Endodermal cell (in vitro differentiated cells): ENCODE measurements at regions not wholly inside any gene's neighbourhood (a gene's known extent, or its start where the extent isn't known, plus 50 kb on each side); places are given as distances from the start of the nearest gene placed in this dataset.
A peak's percentile ranks its signal among the peaks of the same experiment; 100 is the strongest.

Experiments used
- DNase-seq: peaks from one replicate; pipeline ENCODE4 v3.0.0-alpha.2; 2017
- H3K27ac ChIP-seq: 2 replicates; pipeline ENCODE4 v1.5.1; 2013; ENCODE audit warnings: mild to moderate bottlenecking, low read depth, low read length, moderate library complexity
- H3K27me3 ChIP-seq: 2 replicates; pipeline ENCODE4 v1.6.1; 2013; ENCODE audit warnings: mild to moderate bottlenecking, low read length, moderate library complexity; ENCODE audit not compliant: insufficient read depth, control insufficient read depth, poor library complexity, severe bottlenecking
- H3K36me3 ChIP-seq: 2 replicates; pipeline ENCODE4 v1.7.0; 2013; ENCODE audit warnings: mild to moderate bottlenecking, low read length, moderate library complexity; ENCODE audit not compliant: control insufficient read depth, insufficient read depth
- H3K4me1 ChIP-seq: one replicate; pipeline ENCODE4 v1.7.0; 2013; ENCODE audit warnings: low read length; ENCODE audit not compliant: control insufficient read depth, insufficient read depth
- H3K4me3 ChIP-seq: 2 replicates; pipeline ENCODE4 v1.5.1; 2013; ENCODE audit warnings: mild to moderate bottlenecking, low read length, moderate library complexity
- H3K9ac ChIP-seq: 2 replicates; pipeline ENCODE4 v1.6.1; 2013; ENCODE audit warnings: mild to moderate bottlenecking, low read length, moderate library complexity; ENCODE audit not compliant: poor library complexity, severe bottlenecking; ENCODE audit errors: extremely low read depth
- H3K9me3 ChIP-seq: 2 replicates; pipeline ENCODE4 v1.6.1; 2013; ENCODE audit warnings: mild to moderate bottlenecking, low read length, moderate library complexity; ENCODE audit not compliant: control insufficient read depth
- H3K27ac Mint-ChIP-seq: 2 replicates; pipeline ENCODE4 v1.8.0; 2020; ENCODE audit warnings: mixed read lengths
- H3K27me3 Mint-ChIP-seq: 2 replicates; pipeline ENCODE4 v1.8.0; 2021; ENCODE audit warnings: mild to moderate bottlenecking, mixed read lengths; ENCODE audit not compliant: insufficient read depth
- H3K36me3 Mint-ChIP-seq: 2 replicates; pipeline ENCODE4 v1.8.0; 2020; ENCODE audit warnings: low read depth, mixed read lengths
- H3K4me1 Mint-ChIP-seq: 2 replicates; pipeline ENCODE4 v1.8.0; 2020; ENCODE audit warnings: mixed read lengths
- H3K4me3 Mint-ChIP-seq: 2 replicates; pipeline ENCODE4 v1.8.0; 2020; ENCODE audit warnings: mild to moderate bottlenecking, moderate library complexity, mixed read lengths
- H3K9me3 Mint-ChIP-seq: 2 replicates; pipeline ENCODE4 v1.8.0; 2020; ENCODE audit warnings: mild to moderate bottlenecking, mixed read lengths
- WGBS, 2 experiments: methylation state at CpG; one replicate each; pipeline versions ENCODE4 v1.1.5 to v1.1.7; 2013; ENCODE audit warnings: missing lambda C conversion rate in 2 of 2, mixed read lengths in 1 of 2; ENCODE audit not compliant: insufficient coverage in 1 of 2, insufficient read length in 1 of 2; 5-methylcytosine and 5-hydroxymethylcytosine counted together
- TF ChIP-seq, protein P1 (sequence below): fragments of 200-600 bp; sonication (generic); conservative IDR thresholded peaks from 2 replicates; pipeline ENCODE4 v1.5.0; 2021; ENCODE audit warnings: antibody characterized with exemption, mild to moderate bottlenecking

DNA sequence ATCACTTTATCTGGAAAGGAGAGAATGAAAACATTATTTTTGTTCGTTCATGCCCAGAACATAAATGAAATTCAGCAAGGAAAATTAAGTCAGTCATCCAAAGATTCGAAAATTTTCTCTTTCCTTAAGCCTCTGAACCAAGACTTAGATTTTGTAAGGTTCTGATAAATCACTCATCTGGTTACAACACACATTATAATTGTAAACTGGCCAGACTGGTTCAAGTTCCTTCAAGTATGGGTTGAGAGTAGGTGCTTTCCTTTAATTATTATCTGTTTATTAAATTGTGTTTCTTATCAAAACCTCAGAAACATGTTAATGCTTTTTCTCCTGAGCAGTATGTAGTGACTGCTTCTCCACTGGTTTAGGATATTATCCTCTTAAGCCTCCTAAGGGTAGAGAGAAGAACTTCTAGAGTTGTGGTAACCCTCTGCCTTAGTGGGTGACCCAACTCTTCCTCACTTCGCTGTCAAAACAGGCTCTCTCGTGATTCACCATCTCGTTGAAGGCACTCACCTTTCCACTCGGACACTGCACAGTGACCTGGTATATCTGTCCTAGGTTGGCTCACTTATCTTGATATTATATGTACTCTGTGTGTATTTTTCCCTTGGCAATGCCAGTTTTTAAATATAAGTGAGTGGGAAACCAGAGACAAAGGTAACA lies 325.9 kb downstream of the PAX3 start:
- H3K36me3 ChIP-seq: no peaks in the 10 kb centered on the region
- H3K27me3 Mint-ChIP-seq: peaks cover 6% of the 10 kb centered on the region

DNA sequence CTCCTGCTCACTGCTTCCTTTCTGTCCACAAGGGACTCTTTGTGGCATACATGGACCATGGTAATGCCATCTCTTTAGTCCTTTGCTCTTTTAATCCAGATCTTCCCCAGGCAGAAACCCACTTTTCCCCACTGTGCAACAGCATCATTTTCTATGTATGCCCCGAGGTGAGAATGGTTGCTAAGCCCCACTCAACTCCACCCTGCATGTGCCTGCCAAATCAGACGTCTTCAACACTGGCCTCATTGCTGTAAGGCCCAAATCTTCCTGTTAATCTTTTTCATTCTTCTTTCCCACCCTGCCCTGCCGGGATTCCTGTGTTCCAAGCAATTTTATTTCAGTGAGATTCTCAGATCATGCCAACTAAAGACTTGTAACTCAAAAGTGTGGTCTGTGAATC lies 328.4 kb downstream of the PAX3 start:
- Histone ChIP-seq H3K9ac (no peak overlapping the region), H3K4me3 (no peak overlapping the region), H3K4me1 (peaks cover 4% of the 10 kb centered on the region), H3K36me3 (no peaks in the 10 kb centered on the region), H3K27me3 (peaks cover 14% of the 10 kb centered on the region), H3K9me3 (no peaks in the 10 kb centered on the region), H3K27ac (no peak overlapping the region)
- no peak for DNase-seq
- Mint-ChIP-seq H3K27me3 (peaks cover 6% of the 10 kb centered on the region), H3K4me3 (no peak overlapping the region), H3K27ac (no peak overlapping the region), H3K4me1 (peaks cover 6% of the 10 kb centered on the region), H3K9me3 (no peaks in the 10 kb centered on the region), H3K36me3 (no peaks in the 10 kb centered on the region)
- TF ChIP-seq, protein P1, sequence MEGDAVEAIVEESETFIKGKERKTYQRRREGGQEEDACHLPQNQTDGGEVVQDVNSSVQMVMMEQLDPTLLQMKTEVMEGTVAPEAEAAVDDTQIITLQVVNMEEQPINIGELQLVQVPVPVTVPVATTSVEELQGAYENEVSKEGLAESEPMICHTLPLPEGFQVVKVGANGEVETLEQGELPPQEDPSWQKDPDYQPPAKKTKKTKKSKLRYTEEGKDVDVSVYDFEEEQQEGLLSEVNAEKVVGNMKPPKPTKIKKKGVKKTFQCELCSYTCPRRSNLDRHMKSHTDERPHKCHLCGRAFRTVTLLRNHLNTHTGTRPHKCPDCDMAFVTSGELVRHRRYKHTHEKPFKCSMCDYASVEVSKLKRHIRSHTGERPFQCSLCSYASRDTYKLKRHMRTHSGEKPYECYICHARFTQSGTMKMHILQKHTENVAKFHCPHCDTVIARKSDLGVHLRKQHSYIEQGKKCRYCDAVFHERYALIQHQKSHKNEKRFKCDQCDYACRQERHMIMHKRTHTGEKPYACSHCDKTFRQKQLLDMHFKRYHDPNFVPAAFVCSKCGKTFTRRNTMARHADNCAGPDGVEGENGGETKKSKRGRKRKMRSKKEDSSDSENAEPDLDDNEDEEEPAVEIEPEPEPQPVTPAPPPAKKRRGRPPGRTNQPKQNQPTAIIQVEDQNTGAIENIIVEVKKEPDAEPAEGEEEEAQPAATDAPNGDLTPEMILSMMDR: no peak
- 83 to 91% methylated on average over 3 of the region's 3 CpGs for WGBS, 2 experiments

More for the DNA sequence above, 325.9 kb downstream of the PAX3 start:
- Mint-ChIP-seq H3K36me3 (no peaks in the 10 kb centered on the region), H3K4me1 (peaks cover 4% of the 10 kb centered on the region), H3K27ac (no peak overlapping the region), H3K9me3 (no peaks in the 10 kb centered on the region), H3K4me3 (no peak overlapping the region)
- Histone ChIP-seq H3K9me3 (no peaks in the 10 kb centered on the region), H3K27ac (no peak overlapping the region), H3K27me3 (peaks cover 14% of the 10 kb centered on the region), H3K4me1 (peaks cover 4% of the 10 kb centered on the region), H3K4me3 (no peak overlapping the region), H3K9ac (no peak overlapping the region)
- DNase-seq: no peak
- TF ChIP-seq, protein P1: peak; percentile 35
- WGBS, 2 experiments: 94 to 100% methylated on average over 3 to 6 of the region's 6 CpGs

DNA sequence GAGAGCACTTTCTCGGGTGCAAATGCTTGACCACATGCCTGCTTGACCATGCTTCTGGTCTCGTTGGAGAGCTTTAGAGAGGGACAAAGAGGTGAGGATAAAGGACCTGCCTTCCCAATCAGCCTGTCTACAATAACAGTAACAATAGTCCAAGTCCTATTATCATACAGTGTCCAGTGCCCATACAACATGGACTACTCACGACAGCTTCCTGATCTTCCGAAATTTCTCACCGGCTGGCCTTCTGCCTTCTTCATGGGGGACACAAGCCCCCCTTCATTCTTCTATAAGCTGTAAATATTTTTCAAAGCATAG lies 329.0 kb downstream of the PAX3 start:
- H3K36me3 ChIP-seq: no peaks in the 10 kb centered on the region
- DNase-seq: no peak
- Mint-ChIP-seq H3K27me3 (peaks cover 6% of the 10 kb centered on the region), H3K4me1 (peaks cover 6% of the 10 kb centered on the region), H3K9me3 (no peaks in the 10 kb centered on the region), H3K4me3 (no peak overlapping the region), H3K27ac (no peak overlapping the region), H3K36me3 (no peaks in the 10 kb centered on the region)
- 93 to 100% methylated on average over 2 to 5 of the region's 5 CpGs for WGBS, 2 experiments
- no peaks in the 10 kb centered on the region for H3K9me3 ChIP-seq
- H3K27ac ChIP-seq: no peak overlapping the region
- TF ChIP-seq, protein P1: no peak
- H3K4me1 ChIP-seq: peaks cover 4% of the 10 kb centered on the region
- H3K27me3 ChIP-seq: peaks cover 14% of the 10 kb centered on the region
- H3K9ac ChIP-seq: no peak overlapping the region
- no peak overlapping the region for H3K4me3 ChIP-seq
